Stimulated activated CD8-positive, alpha-beta memory T cell treated with anti-CD3 and anti-CD28 coated beads, Interleukin-15, amount 100 ng/mL, for 4 hours (primary cell): ENCODE measurements at regions not wholly inside any gene's neighbourhood (a gene's known extent, or its start where the extent isn't known, plus 50 kb on each side); places are given as distances from the start of the nearest gene placed in this dataset.
"Not testable (repeated sequence)": the region's sequence is repeated elsewhere in the genome, so short reads cannot be mapped to it uniquely, and the experiment has no call there.

Experiments used
- DNase-seq, 2 donors: peaks; one replicate each; pipeline ENCODE4 v3.0.0-alpha.2; 2020; ENCODE audit warnings: low read depth in 2 of 2

- DNase-seq = no peak
Observed at GRCh38 chr6:103908898-103909297, 950.8 kb downstream of the HACE1 start.

GRCh38 chr6:103895136-103895535, 964.6 kb downstream of the HACE1 start:
- no peak for DNase-seq

DNA sequence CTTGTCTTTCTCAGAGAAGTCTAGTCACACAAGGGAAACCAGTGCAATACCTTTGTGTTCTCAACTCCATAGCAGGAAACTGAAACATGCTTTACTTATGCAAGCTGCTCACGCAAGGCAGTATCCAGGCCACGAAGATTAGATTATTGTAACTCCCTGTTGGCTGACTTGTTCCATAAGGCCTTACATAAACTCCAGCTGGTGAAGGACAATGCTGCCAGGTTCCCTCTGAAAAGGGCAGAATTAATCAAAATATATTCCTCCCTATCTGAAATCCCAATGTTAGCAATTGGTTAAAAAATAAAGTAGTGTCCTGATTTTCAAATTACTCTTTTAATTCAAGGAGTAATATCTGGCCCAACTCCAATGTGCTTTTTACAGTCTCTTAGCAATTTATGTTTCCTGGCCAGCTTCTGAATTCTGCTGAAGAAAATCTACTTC, 966.6 kb downstream of the HACE1 start:
- DNase-seq = no peak

DNA sequence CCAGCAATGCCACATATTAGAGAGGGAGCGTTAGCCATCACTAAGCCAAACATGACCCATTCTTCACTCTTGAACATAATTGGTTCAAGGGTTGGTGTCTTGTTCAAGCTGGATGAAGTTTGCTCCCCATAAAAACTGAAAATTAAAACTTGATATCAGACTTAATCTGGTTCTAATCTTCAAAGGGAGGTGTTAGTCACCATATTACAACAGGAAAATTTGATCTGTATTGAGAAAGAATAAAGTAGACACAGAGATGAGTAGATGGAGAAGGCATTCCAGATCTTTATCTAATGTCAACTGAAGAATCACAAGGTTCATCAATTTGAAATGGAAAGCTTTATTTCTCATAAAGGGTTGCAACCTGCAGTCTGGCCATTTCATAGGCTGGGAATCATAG, 972.8 kb downstream of the HACE1 start:
- no peak for DNase-seq

DNA sequence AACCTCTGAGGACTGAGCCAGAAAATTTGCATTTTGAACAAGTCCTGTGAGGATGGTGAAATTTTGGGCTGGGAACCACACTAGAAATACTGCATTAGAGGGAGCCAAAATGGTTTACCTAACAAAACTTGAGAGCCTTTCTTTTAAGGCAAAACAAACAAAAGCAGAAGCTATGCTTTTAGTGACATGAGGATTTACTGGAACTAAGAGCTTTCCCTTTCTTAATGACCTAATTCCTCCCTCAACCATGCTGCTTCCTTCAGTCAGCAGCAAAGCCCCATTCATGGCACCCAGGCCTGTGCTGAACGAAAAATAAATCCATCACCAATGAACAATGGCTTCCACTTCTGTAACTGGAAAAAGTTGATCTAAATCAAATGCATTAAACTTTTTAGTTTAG, 974.3 kb downstream of the HACE1 start:
- DNase-seq = no peak

DNA sequence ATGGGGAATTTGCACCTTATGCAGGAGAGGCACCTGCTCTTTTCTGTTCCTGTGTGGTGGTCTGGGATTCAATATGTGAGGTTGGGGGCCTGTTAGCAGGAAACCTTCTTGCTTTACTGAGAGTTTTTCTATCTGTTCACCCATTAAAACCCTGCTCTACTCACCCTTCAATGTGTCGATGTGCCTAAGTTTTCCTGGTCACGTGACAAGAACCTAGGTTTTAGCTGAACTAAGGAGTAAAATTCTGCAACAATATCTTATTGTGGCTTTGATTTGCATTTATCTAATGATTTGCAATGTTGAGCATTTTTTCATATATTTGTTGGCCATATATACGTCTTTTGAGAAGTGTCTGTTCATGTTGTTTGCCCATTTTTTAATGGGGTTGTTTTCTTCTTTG, 979.9 kb downstream of the HACE1 start:
- DNase-seq = no peak

GRCh38 chr6:103875221-103875620, 984.5 kb downstream of the HACE1 start:
- no peak for DNase-seq

GRCh38 chr6:103874575-103874974, 985.1 kb downstream of the HACE1 start:
- DNase-seq = no peak

GRCh38 chr6:103872678-103873077, 987.0 kb downstream of the HACE1 start:
- DNase-seq = no peak

- no peak for DNase-seq
Observed at GRCh38 chr6:103872233-103872632, 987.5 kb downstream of the HACE1 start.

DNA sequence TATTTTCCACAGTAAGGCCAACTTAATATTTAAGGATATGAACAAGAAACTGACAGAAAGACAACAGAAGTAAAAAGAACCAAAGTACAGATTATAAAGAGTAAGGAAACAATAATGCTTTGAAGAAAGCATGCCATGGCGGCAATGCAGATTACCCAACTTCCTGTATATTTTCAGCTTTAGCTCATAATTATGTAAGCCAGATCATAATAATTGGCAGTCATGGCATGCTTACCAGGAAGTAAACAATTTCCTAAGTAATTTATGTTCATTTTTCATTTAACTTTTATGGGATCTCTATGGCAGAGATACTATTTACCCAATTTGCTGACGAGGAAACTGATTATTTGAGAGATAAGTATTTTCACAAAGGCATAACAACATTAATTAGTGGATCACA, 988.7 kb downstream of the HACE1 start:
- no peak for DNase-seq

DNA sequence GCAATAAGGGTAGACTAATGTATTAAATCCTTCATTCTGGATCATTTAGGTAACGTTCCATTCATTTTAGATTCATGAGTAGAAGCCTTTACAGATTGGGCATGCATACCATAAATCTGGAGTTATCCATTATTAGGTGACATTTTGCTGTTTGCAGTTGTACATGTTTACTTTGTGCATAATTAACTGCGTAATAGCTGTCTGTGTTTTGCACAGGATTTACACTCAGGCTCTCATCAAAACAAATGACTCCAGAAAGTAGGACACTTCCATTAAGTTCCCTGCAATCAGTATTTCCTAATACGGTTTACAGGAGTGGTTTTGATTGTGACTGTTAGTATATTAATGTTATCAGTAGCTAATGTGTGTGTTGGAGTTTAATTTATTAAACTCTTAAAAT, 997.4 kb downstream of the HACE1 start:
- DNase-seq = no peak

DNA sequence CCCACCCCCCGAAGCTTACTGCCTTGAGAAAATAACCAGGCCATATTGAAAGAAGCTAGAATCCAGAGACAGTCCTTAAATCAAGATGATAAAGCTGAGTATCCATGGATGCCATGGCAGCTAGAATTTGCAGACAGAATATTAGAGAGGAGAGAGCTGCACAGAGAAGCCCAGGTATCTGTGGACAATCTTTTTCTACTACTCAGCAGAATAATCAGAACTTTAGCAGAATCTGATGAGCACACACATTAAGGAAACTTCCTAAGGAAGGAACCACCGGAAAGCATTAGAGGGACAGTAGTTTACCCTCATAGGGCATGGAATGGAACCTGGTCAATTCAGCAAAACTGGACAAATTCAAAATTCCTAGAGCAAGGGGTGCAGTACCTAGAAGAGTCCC, 1001.7 kb downstream of the HACE1 start:
- DNase-seq = no peak

DNA sequence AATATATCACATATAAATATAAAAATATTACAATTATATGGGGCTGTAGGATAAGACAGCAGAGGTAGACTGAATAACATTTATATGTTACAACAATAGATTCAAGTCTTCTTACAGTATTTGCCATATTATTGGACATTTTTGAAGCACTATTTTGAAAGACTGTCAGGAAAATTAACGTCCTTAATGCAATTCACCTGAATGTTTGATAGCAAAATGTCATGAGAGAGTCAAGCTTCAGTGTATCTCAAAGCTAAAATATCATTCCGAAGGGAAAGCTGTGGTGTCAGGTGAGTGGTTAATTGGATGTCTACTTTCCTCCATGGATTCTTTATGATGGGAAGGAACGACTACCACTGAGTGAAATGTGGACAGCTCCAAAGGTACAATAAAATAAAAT, 1004.0 kb downstream of the HACE1 start:
- no peak for DNase-seq

DNA sequence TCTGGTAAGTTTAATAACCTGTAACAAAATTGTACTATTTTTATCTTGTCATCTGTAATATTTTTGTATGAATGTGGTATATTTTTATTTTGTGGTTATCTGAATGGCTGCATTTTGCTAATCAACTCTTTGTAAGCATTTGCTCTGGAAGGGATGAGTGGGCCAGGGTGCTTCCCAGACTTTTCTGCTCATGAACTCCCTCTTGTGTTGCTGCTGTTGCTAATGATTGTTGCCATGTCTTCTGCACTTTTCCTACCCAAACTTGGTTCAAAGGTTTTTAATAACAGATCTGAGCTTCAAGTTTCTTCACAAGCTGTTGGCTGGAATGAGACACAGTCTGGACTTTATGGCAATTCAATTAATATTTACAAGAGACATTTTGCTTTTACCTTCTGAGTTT, 1005.7 kb downstream of the HACE1 start:
- no peak for DNase-seq

DNA sequence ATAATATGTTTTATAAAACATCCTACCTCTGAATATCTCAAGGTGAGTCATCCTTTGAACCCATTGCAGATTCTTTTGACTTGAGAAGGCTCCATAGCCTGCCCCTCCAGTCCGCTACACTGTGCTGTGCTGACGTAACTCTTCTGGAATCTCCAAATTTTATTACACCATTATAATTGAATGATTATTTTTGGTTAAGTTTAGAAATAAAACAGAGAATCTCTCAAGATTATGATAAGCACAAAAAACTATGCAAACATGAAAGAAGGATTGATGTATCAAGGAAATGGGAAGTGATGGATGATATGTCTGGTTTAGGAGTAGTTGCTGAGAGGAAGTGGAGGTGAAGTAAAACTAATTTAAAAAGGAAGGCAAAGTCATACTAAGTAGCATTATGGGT, 1021.3 kb downstream of the HACE1 start:
- DNase-seq = no peak

GRCh38 chr6:103826209-103826608, 1033.5 kb downstream of the HACE1 start:
- DNase-seq = no peak

- DNase-seq = no peak
Observed at GRCh38 chr6:103820148-103820547, 1039.6 kb downstream of the HACE1 start.

DNA sequence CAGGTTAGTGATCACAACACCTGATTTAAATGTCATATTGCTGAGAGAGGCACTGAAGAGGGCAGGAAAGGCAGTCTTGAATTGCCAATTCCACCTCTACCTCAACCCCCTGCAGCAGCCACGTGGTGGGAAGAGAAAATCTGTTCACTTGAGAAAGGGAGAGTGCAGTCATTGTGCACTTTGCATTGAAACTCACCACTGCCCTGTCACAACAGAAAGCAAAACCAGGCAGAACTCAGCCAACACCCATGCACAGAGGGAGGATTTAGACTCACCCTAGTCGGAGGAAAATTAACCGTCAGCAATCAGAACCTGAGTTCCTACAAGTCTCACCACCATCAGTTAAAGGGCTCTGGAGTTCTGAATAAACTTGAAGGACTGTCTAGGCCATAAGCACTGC, 1040.2 kb downstream of the HACE1 start:
- no peak for DNase-seq

GRCh38 chr6:103812970-103813369, 1046.7 kb downstream of the HACE1 start:
- DNase-seq = no peak

GRCh38 chr6:103801901-103802479, 1057.7 kb downstream of the HACE1 start:
- not testable (repeated sequence) for DNase-seq

- DNase-seq = no peak
Observed at GRCh38 chr6:103799971-103800670, 1059.6 kb downstream of the HACE1 start.

GRCh38 chr6:103798166-103798565, 1061.6 kb downstream of the HACE1 start:
- no peak for DNase-seq

GRCh38 chr6:103797738-103798137, 1062.0 kb downstream of the HACE1 start:
- DNase-seq = no peak
